Karpas-422 (cell line): ENCODE measurements at regions not wholly inside any gene's neighbourhood (a gene's known extent, or its start where the extent isn't known, plus 50 kb on each side); places are given as distances from the start of the nearest gene placed in this dataset.
"Not testable (repeated sequence)": the region's sequence is repeated elsewhere in the genome, so short reads cannot be mapped to it uniquely, and the experiment has no call there.

Experiments
- DNase-seq: peaks from one replicate; pipeline ENCODE4 v3.0.0-alpha.2; 2015
- H2AFZ ChIP-seq: fragments of 200-600 bp; sonication (generic); 2 replicates; pipeline ENCODE4 v1.6.1; 2014; ENCODE audit warnings: antibody characterized with exemption, low read length, mixed read lengths
- H3K27ac ChIP-seq: fragments of 200-600 bp; sonication (generic); 2 replicates; pipeline ENCODE4 v1.5.1; 2014; ENCODE audit warnings: mild to moderate bottlenecking, low read length, moderate library complexity
- H3K27me3 ChIP-seq: fragments of 200-600 bp; sonication (generic); 2 replicates; pipeline ENCODE4 v1.6.1; 2014; ENCODE audit warnings: low read length, mixed read lengths
- H3K36me3 ChIP-seq: fragments of 200-600 bp; sonication (generic); 2 replicates; pipeline ENCODE4 v1.6.1; 2014; ENCODE audit warnings: low read length, mixed read lengths; ENCODE audit not compliant: insufficient read depth
- H3K4me1 ChIP-seq: fragments of 200-600 bp; sonication (generic); 2 replicates; pipeline ENCODE4 v1.6.1; 2014; ENCODE audit warnings: mild to moderate bottlenecking, low read length, mixed read lengths
- H3K4me2 ChIP-seq: fragments of 200-600 bp; sonication (generic); 2 replicates; pipeline ENCODE4 v1.6.1; 2014; ENCODE audit warnings: low read length, low read depth, mild to moderate bottlenecking; ENCODE audit not compliant: poor library complexity, severe bottlenecking
- H3K4me3 ChIP-seq: fragments of 200-600 bp; sonication (generic); 2 replicates; pipeline ENCODE4 v1.5.1; 2014; ENCODE audit warnings: mild to moderate bottlenecking, antibody characterized with exemption, low read length, mixed read lengths
- H3K79me2 ChIP-seq: fragments of 200-600 bp; sonication (generic); 2 replicates; pipeline ENCODE4 v1.6.1; 2014; ENCODE audit warnings: mild to moderate bottlenecking, low read length, mixed read lengths
- H3K9ac ChIP-seq: fragments of 200-600 bp; sonication (generic); 2 replicates; pipeline ENCODE4 v1.6.0; 2014; ENCODE audit warnings: low read length
- H3K9me2 ChIP-seq: fragments of 200-600 bp; sonication (generic), shearing (Covaris generic); replicated peaks from 2 replicates; pipeline ENCODE4 v1.6.0; 2014; ENCODE audit warnings: mild to moderate bottlenecking, low read length, moderate library complexity; ENCODE audit not compliant: insufficient read depth
- H3K9me3 ChIP-seq: fragments of 300-700, 200-600 bp; sonication (generic); 2 replicates; pipeline ENCODE4 v1.6.1; 2014; ENCODE audit warnings: low read length, mixed read lengths
- H4K20me1 ChIP-seq: fragments of 200-600 bp; sonication (generic); 2 replicates; pipeline ENCODE4 v1.6.1; 2014; ENCODE audit warnings: mild to moderate bottlenecking, antibody characterized with exemption, low read length, low read depth; ENCODE audit not compliant: insufficient read depth

DNA sequence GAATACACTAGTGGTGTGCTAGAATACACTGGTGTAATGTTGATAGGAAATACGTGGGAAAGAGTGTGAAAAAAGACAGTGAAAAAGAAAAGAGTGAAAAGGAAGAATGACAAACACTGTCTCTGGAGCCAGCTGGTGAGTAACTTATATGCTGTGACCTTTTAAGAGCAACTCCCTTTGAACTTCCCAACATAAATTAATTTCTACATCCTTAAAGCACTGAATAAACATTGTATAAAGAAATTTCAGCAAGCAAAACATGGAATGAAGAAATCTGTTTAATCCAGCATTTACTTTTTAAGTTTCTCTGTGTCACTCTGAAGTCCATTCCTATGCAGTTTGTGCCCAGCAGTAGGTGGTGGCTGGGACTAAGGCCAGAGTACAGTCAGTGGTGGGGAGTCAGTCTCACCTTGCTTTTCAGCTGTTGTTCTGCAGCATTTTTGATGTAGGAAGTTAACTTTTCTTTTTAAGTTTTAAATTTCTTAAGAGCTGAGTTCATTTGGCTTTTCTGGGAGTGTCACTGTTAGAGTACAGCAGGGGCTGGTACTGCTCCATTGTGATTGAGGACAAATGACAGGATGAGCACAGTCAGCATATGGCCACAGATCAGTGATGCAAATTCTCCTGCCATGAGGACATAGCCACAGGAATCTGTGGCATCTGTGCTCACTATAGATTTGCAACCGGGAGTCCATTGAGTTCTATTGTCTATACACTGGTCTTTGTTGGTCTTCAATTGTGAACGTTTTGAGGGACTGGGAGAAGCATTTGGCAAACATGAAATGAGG lies 321.8 kb downstream of the ZNF248 start:
- Histone ChIP-seq H3K4me3 (no peak overlapping the region), H3K9me3 (no peaks in the 10 kb centered on the region), H3K4me2 (no peak overlapping the region)

GRCh38 chr10:37534166-37534565 lies 323.2 kb downstream of the ZNF248 start:
- Histone ChIP-seq H3K9ac (no peak overlapping the region), H3K27ac (no peak overlapping the region), H3K4me2 (no peak overlapping the region), H3K4me3 (no peak overlapping the region), H3K4me1 (no peaks in the 10 kb centered on the region), H3K36me3 (no peaks in the 10 kb centered on the region), H4K20me1 (no peaks in the 10 kb centered on the region), H3K79me2 (no peaks in the 10 kb centered on the region), H3K9me2 (0 out of 2 replicates have a peak, but pooled peaks cover 4% of the 10 kb centered on the region), H3K27me3 (no peaks in the 10 kb centered on the region), H3K9me3 (no peaks in the 10 kb centered on the region), H2AFZ (no peak overlapping the region)
- DNase-seq, result no peak

More for the DNA sequence above, 321.8 kb downstream of the ZNF248 start:
- DNase-seq, result no peak
- Histone ChIP-seq H4K20me1 (no peaks in the 10 kb centered on the region), H3K9me2 (0 out of 2 replicates have a peak, but pooled peaks cover 4% of the 10 kb centered on the region), H3K27ac (no peak overlapping the region), H3K36me3 (no peaks in the 10 kb centered on the region), H3K9ac (no peak overlapping the region), H2AFZ (no peak overlapping the region), H3K79me2 (no peaks in the 10 kb centered on the region), H3K4me1 (no peaks in the 10 kb centered on the region), H3K27me3 (no peaks in the 10 kb centered on the region)

GRCh38 chr10:37525410-37525809 lies 332.0 kb downstream of the ZNF248 start:
- H3K4me3 ChIP-seq, H3K9ac ChIP-seq, H3K4me1 ChIP-seq, H3K27me3 ChIP-seq, H3K9me2 ChIP-seq, H3K36me3 ChIP-seq, H4K20me1 ChIP-seq, H3K27ac ChIP-seq, H3K4me2 ChIP-seq, H2AFZ ChIP-seq, H3K79me2 ChIP-seq, H3K9me3 ChIP-seq: not testable (repeated sequence)
- peak; percentile 69 for DNase-seq

- no peak overlapping the region for H2AFZ ChIP-seq
- H3K9me2 ChIP-seq, result no peaks in the 10 kb centered on the region
- no peaks in the 10 kb centered on the region for H3K36me3 ChIP-seq
- no peaks in the 10 kb centered on the region for H4K20me1 ChIP-seq
- no peak overlapping the region for H3K27ac ChIP-seq
- no peaks in the 10 kb centered on the region for H3K4me1 ChIP-seq
- DNase-seq, result no peak
- H3K9me3 ChIP-seq, result no peaks in the 10 kb centered on the region
- no peak overlapping the region for H3K4me3 ChIP-seq
- H3K9ac ChIP-seq, result no peak overlapping the region
- no peak overlapping the region for H3K4me2 ChIP-seq
- H3K79me2 ChIP-seq, result no peaks in the 10 kb centered on the region
- H3K27me3 ChIP-seq, result no peaks in the 10 kb centered on the region
These were observed 336.9 kb downstream of the ZNF248 start for GRCh38 chr10:37520488-37520887.

DNA sequence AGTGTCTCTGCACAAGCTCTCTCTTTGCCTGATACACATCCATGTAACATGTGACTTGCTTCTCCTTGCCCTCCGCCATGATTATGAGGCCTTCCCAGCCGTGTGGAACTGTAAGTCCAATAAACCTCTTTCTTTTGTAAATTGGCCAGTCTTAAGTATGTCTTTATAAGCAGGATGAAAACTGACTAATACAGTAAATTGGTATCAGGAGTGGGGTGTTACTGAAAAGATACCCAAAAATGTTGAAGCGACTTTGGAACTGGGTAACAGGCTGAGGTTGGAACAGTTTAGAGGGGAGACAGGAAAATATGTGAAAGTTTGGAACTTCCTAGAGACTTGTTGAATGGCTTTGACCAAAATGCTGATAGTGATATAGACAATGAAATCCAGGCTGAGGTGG lies 346.9 kb downstream of the ZNF248 start:
- H3K9ac ChIP-seq, H3K4me1 ChIP-seq, H3K79me2 ChIP-seq, H3K27ac ChIP-seq, H3K4me2 ChIP-seq, H3K9me3 ChIP-seq, H3K9me2 ChIP-seq, DNase-seq, H2AFZ ChIP-seq, H3K36me3 ChIP-seq, H3K27me3 ChIP-seq, H4K20me1 ChIP-seq, H3K4me3 ChIP-seq: not testable (repeated sequence)

DNA sequence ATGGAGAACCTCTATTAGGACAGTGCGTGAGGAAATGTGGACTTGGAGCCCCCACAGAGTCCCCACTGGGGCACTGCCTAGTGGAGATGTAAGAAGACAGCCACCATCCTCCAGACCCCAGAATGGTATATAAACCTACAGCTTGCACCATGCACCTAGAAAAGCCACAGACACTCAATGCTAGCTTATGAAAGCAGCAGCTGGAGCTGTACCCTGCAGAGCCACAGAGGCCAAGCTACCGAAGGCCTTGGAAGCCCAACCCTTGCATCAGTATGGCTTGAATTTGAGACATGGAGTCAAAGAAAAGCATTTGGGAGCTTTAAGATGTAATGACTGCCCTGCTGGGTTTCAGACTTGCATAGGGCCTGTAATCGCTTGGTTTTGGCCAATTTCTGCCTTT lies 361.3 kb downstream of the ZNF248 start:
- no peaks in the 10 kb centered on the region for H3K79me2 ChIP-seq
- no peaks in the 10 kb centered on the region for H3K27me3 ChIP-seq
- DNase-seq, result no peak
- H3K4me2 ChIP-seq, result no peak overlapping the region
- no peaks in the 10 kb centered on the region for H3K9me3 ChIP-seq
- H3K4me1 ChIP-seq, result peaks cover 2% of the 10 kb centered on the region
- H3K4me3 ChIP-seq, result no peak overlapping the region
- no peak overlapping the region for H3K9ac ChIP-seq
- H3K27ac ChIP-seq, result no peak overlapping the region
- no peaks in the 10 kb centered on the region for H4K20me1 ChIP-seq
- no peaks in the 10 kb centered on the region for H3K9me2 ChIP-seq
- H2AFZ ChIP-seq, result no peak overlapping the region
- no peaks in the 10 kb centered on the region for H3K36me3 ChIP-seq

GRCh38 chr10:37495415-37495814 lies 362.0 kb downstream of the ZNF248 start:
- H3K9ac ChIP-seq, result no peak overlapping the region
- H3K36me3 ChIP-seq, result no peaks in the 10 kb centered on the region
- no peaks in the 10 kb centered on the region for H3K9me2 ChIP-seq
- no peak overlapping the region for H3K27ac ChIP-seq
- H3K4me2 ChIP-seq, result no peak overlapping the region
- no peaks in the 10 kb centered on the region for H4K20me1 ChIP-seq
- H3K4me1 ChIP-seq, result peaks cover 2% of the 10 kb centered on the region
- H3K4me3 ChIP-seq, result no peak overlapping the region
- H2AFZ ChIP-seq, result no peak overlapping the region
- H3K79me2 ChIP-seq, result no peaks in the 10 kb centered on the region
- peak; percentile 79 for DNase-seq
- H3K27me3 ChIP-seq, result no peaks in the 10 kb centered on the region
- no peaks in the 10 kb centered on the region for H3K9me3 ChIP-seq

DNA sequence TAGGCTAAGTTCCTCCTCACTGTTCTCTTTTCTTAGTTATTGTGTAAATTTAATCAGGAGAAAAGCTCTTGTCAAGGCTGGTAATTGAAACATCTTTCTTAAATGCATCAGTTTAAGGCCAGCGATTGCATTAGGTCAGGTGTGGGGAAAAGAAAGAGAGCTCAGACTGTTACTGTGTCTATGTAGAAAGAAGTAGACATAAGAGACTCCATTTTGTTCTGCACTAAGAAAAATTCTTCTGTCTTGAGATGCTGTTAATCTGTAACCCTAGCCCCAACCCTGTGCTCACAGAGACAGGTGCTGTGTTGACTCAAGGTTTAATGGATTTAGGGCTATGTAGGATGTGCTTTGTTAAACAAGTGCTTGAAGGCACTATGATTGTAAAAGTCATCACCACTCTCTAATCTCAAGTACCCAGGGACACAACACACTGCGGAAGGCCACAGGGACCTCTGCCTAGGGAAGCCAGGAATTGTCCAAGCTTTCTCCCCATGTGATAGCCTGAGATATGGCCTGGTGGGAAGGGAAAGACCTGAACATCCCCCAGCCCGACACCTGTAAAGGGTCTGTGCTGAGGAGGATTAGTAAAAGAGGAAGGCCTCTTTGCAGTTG lies 364.1 kb downstream of the ZNF248 start:
- not testable (repeated sequence) for H4K20me1 ChIP-seq, H3K9me3 ChIP-seq, H3K4me3 ChIP-seq, H3K27me3 ChIP-seq, H3K9me2 ChIP-seq, H3K36me3 ChIP-seq, DNase-seq, H3K27ac ChIP-seq, H2AFZ ChIP-seq, H3K4me2 ChIP-seq, H3K79me2 ChIP-seq, H3K9ac ChIP-seq, H3K4me1 ChIP-seq
